ENCODE measurements at regions not wholly inside any gene's neighbourhood (a gene's known extent, or its start where the extent isn't known, plus 50 kb on each side); places are given as distances from the start of the nearest gene placed in this dataset.
A peak's percentile ranks its signal among the peaks of the same experiment; 100 is the strongest.

- no peak for DNase-seq
Measured at GRCh38 chr22:49312601-49313000, 515.1 kb downstream of the BRD1 start.

- DNase-seq, result no peak
Measured at GRCh38 chr22:49310354-49310753, 517.3 kb downstream of the BRD1 start.

DNA sequence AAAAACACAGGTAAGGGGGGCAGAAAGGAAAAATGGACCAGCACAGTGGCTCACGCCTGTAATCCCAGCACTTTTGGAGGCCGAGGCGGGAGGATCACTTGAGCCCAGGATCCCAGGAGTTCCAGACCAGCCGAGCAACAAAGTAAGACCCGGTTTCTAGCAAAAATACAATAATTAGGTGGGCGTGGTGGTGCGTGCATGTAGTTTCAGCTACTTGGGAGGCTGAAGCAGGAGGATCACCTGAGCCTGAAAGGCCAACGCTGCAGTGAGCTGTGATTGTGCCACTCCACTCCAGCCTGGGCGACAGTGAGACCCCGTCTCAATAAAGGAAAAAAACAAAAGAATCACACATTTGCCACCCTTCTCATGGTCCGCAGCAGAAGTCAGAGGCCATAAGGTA is 519.4 kb downstream of the BRD1 start:
- no peak for DNase-seq

- DNase-seq, result no peak
Measured at GRCh38 chr22:49307870-49308269, 519.8 kb downstream of the BRD1 start.

- DNase-seq, result no peak
Measured at GRCh38 chr22:49307481-49307830, 520.2 kb downstream of the BRD1 start.

GRCh38 chr22:49306632-49307480 is 520.8 kb downstream of the BRD1 start:
- DNase-seq, result no peak

GRCh38 chr22:49305966-49306631 is 521.6 kb downstream of the BRD1 start:
- peak in 1 of 2 experiments; percentile 7 for DNase-seq

GRCh38 chr22:49305214-49305965 is 522.3 kb downstream of the BRD1 start:
- DNase-seq, result peak; percentile 81 to 83

DNA sequence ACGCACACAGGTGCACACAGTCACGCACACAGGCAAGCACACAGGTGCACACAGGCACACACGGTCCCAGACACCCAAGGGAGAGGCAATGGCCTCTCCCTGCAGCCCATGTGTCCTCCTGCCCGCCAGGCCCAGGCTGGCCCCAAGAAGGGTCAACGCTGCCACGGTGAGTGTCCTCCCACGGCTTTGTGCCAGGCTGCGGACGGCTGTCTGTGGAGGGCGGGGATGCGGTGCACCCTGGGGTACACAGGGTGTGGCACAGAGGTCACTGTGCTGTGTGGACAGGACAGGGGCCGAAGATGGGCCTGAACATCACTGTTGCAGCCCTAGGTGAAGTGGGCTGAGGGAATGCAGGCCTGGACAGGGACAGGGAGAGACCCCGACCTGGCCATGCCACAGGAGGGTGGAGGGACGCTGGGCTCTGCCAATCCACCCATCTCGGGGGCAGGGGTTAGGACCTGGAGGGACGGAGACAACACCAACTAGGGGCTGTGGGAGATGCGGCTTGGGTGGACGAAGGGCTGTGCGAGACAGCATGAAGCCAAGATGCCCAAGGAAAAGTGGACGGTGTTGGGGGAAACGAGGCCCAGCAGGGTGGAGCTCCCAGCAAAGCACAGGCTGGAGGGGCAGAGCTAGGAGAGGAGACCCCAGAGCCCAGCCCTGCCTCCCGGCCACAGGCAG is 523.8 kb downstream of the BRD1 start:
- DNase-seq, result peak; percentile 11 to 13

GRCh38 chr22:49303061-49303735 is 524.5 kb downstream of the BRD1 start:
- peak; percentile 3 to 5 for DNase-seq

- no peak for DNase-seq
Measured at GRCh38 chr22:49302530-49302929, 525.1 kb downstream of the BRD1 start.

DNA sequence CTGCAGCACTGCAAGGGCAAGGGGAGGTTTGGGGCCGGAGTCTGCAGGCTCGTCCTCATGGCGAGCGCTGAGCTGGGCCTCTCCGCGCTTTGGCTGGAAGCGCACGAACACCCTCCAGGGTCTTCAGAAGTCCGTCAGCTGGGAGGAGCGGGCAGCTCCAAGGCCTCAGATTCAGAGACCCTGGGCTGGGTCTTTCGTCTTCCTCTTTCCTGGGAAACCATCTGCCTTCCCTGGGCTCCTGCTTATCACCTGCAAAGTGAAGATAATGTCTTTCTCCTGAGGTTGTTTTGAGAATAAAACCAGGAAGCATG is 525.6 kb downstream of the BRD1 start:
- peak in 1 of 2 experiments; percentile 14 for DNase-seq

DNA sequence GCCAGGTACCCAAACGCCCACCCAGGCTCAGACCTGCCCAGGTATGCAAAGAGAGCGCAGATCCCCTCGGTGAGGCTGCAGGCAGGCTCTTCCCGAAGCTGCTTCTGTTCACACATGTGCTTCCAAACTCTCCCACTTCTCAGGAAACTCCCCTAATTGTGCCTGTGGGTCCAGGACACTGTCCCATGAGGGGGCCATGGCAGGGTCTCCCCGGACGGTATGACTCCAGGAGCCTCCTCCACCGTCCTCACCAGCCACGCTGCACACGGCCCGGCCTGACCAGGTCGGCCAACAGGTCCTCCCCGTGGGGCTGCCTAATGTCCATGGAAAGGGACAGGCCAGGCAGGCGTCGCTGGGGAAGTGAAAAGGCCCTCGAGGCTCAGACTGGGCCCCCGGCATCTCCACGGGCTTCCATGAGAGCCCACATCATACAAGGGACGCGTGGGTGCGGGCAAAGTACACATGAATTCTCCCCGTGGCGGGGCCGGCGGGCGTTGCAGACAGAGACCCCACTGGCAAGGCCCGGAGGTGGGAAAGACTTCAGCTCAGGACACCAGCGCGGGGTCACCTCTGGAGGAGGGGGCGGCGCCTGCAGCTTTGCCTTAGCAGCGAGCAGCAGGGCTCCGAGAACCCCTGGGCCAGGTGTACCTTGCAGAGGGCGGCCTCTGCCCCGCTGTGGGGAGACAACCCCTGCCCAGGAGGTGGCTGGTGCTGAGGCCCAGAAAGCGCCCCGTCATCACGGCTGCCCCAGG is 526.1 kb downstream of the BRD1 start:
- DNase-seq, result peak in 1 of 2 experiments; percentile 8

- no peak for DNase-seq
Measured at GRCh38 chr22:49300951-49301397, 526.7 kb downstream of the BRD1 start.

DNA sequence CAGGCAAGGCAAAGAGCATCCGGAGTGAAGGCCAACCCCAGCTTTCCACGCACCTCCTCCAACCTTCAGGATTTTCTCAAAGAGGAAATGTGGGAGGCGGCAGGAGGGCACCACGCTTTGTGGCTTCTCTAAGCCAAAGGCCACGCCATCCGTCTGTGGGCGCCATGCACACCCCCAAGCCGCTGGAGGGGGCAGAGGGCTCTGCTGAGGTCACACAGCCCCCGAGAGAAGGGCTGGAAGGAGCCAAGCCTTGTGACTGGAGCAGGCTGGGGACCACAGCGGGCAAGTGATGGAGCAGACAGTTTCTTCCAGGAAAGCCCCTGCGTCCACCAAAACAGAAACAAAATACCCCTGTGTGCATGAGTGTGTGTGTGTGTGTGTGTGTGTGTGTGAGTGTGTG is 527.4 kb downstream of the BRD1 start:
- no peak for DNase-seq

- peak in 1 of 2 experiments; percentile 11 for DNase-seq
Measured at GRCh38 chr22:49299821-49300231, 527.8 kb downstream of the BRD1 start.

- no peak for DNase-seq
Measured at GRCh38 chr22:49298834-49299750, 528.6 kb downstream of the BRD1 start.

- DNase-seq, result no peak
Measured at GRCh38 chr22:49297871-49298721, 529.6 kb downstream of the BRD1 start.

- DNase-seq, result no peak
Measured at GRCh38 chr22:49297286-49297870, 530.3 kb downstream of the BRD1 start.

Data from activated T-cell treated with anti-CD3 and anti-CD28 coated beads, Interleukin-2, amount 50 U/mL, for 48 hours (primary cell).